Right atrium auricular region (tissue), 2 donors: ENCODE measurements at regions not wholly inside any gene's neighbourhood (a gene's known extent, or its start where the extent isn't known, plus 50 kb on each side); places are given as distances from the start of the nearest gene placed in this dataset.

Experiments used
- DNase-seq: peaks from one replicate; pipeline ENCODE4 v3.0.0-alpha.2; 2019; ENCODE audit warnings: low spot score
- H3K27ac ChIP-seq, 2 donors: fragments of 200-600 bp; sonication (generic); 1 replicate in 1 of 2; 2 replicates in 1 of 2; pipeline ENCODE4 v1.5.1; 2016 to 2019
- H3K27me3 ChIP-seq, 2 donors: fragments of 200-600 bp; sonication (generic); one replicate each; pipeline versions ENCODE4 v1.5.1 to v1.6.0; 2017 to 2019
- H3K36me3 ChIP-seq: fragments of 200-600 bp; sonication (generic); one replicate; pipeline ENCODE4 v1.5.1; 2016
- H3K4me1 ChIP-seq, 2 donors: fragments of 200-600 bp; sonication (generic); one replicate each; pipeline versions ENCODE4 v1.5.1 to v1.6.0; 2017 to 2019
- H3K4me3 ChIP-seq, 2 donors: fragments of 200-600 bp; sonication (generic); 1 replicate in 1 of 2; 2 replicates in 1 of 2; pipeline ENCODE4 v1.5.1; 2017 to 2019; ENCODE audit warnings: mild to moderate bottlenecking in 1 of 2, moderate library complexity in 1 of 2
- H3K9me3 ChIP-seq, 2 donors: fragments of 200-600 bp; sonication (generic); one replicate each; pipeline ENCODE4 v1.5.1; 2019
- TF ChIP-seq, protein P1 (sequence below), 2 donors: fragments of 200-600 bp; sonication (generic); IDR thresholded peaks; one replicate each; pipeline ENCODE4 v1.5.1; 2019; ENCODE audit warnings: antibody characterized with exemption in 2 of 2

DNA sequence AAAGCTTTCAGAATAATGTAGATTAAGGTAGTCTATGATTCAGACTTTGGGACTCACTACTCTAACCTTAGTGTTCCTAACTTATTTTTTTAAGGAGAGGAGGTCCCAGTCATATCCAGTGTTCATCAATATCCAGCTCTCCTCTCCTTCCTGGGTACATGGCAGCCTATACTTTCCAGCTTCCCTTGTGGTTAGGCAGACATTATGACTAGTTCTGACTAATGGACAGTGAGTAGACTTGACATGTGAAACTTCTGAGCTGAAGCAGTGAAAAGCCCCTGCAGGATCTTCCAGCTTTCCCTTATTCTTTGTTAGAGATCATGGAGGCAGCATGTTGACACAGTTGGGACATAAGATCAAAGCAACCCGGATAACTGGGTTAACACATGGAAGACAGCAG, 144.2 kb downstream of the PTPRU start:
- H3K4me1 ChIP-seq, result no peaks in the 10 kb centered on the region
- no peaks in the 10 kb centered on the region for H3K36me3 ChIP-seq
- no peak for DNase-seq
- peaks cover 0 to 25% of the 10 kb centered on the region in 2 donors for H3K9me3 ChIP-seq
- no peak overlapping the region for H3K27ac ChIP-seq
- no peaks in the 10 kb centered on the region for H3K27me3 ChIP-seq
- TF ChIP-seq, protein P1, sequence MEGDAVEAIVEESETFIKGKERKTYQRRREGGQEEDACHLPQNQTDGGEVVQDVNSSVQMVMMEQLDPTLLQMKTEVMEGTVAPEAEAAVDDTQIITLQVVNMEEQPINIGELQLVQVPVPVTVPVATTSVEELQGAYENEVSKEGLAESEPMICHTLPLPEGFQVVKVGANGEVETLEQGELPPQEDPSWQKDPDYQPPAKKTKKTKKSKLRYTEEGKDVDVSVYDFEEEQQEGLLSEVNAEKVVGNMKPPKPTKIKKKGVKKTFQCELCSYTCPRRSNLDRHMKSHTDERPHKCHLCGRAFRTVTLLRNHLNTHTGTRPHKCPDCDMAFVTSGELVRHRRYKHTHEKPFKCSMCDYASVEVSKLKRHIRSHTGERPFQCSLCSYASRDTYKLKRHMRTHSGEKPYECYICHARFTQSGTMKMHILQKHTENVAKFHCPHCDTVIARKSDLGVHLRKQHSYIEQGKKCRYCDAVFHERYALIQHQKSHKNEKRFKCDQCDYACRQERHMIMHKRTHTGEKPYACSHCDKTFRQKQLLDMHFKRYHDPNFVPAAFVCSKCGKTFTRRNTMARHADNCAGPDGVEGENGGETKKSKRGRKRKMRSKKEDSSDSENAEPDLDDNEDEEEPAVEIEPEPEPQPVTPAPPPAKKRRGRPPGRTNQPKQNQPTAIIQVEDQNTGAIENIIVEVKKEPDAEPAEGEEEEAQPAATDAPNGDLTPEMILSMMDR (IDR thresholded peaks at IDR 0.05), result no peak
- H3K4me3 ChIP-seq, result no peak overlapping the region

DNA sequence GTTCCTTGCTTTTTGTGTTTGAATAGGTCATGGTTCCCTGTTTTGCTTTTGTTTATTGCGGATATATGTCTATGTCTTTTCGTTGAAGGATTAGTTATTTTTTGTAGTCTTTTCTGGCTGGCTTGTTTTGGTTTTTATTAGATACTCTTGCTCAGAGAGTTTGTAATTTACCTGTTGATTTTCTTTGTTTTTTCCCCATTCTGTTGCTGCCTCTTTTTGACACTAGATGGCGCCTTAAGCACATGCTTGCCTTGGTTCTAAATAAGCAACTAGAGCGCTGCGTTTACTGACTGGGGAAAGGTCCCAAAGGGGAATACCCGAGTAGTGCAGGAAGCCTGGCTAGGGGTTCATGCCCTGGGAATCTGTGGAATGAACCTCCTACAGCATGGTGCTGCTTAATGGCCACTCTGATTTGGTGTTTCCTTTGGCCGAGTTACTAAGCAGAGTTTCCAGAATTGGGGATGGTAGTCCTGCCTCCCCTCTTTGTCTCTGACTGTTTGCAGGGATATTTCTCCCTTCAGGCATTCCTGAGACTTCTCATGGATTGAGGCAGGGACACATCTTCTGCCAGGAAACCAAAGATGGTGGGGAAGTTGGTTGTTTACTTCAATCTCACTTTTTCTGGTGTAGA, 143.2 kb downstream of the PTPRU start:
- no peaks in the 10 kb centered on the region for H3K36me3 ChIP-seq
- TF ChIP-seq, protein P1 (IDR thresholded peaks at IDR 0.05), result peak in 1 of 2 donors; percentile 41
- H3K4me3 ChIP-seq, result no peak overlapping the region
- peaks cover 0 to 32% of the 10 kb centered on the region in 2 donors for H3K9me3 ChIP-seq
- no peak for DNase-seq
- H3K27me3 ChIP-seq, result no peaks in the 10 kb centered on the region
- no peaks in the 10 kb centered on the region for H3K4me1 ChIP-seq
- no peak overlapping the region for H3K27ac ChIP-seq
